ENCODE measurements at regions not wholly inside any gene's neighbourhood (a gene's known extent, or its start where the extent isn't known, plus 50 kb on each side); places are given as distances from the start of the nearest gene placed in this dataset.
"Not testable (repeated sequence)": the region's sequence is repeated elsewhere in the genome, so short reads cannot be mapped to it uniquely, and the experiment has no call there.

DNA sequence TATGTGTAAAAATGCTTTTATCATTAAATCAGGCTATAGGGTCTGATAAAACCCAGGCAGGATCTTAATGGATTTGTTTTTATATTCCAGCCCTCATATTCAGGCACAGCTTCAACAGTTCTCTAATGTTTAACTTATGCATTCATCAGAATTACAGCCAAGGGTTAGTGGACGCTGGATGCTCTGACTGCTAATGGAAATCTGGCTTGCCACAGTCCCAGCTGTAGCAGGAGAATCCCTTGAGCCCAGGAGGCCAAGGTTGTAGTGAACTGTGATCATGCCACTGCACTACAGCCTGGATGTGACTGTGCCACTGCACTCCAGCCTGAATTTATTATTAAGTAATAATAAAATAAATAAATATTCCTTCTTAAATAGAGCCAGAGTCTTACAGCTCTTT is 98.0 kb downstream of the SLC25A46 start:
- intact Hi-C loops (cut with micrococcal nuclease) = no loop called here
- H3K27me3 ChIP-seq (ENCODE audit: control insufficient read depth in 2 of 2, insufficient read depth in 2 of 2, low read length in 2 of 2) = no peaks in the 10 kb centered on the region
- H3K4me1 Mint-ChIP-seq = no peaks in the 10 kb centered on the region
- no peaks in the 10 kb centered on the region for H3K36me3 Mint-ChIP-seq
- H3K4me2 ChIP-seq (replicated peaks; ENCODE audit: extremely low read depth, low read length, poor library complexity, severe bottlenecking) = no peak overlapping the region
- no peak overlapping the region for H3K4me3 Mint-ChIP-seq
- TF ChIP-seq, protein P1, sequence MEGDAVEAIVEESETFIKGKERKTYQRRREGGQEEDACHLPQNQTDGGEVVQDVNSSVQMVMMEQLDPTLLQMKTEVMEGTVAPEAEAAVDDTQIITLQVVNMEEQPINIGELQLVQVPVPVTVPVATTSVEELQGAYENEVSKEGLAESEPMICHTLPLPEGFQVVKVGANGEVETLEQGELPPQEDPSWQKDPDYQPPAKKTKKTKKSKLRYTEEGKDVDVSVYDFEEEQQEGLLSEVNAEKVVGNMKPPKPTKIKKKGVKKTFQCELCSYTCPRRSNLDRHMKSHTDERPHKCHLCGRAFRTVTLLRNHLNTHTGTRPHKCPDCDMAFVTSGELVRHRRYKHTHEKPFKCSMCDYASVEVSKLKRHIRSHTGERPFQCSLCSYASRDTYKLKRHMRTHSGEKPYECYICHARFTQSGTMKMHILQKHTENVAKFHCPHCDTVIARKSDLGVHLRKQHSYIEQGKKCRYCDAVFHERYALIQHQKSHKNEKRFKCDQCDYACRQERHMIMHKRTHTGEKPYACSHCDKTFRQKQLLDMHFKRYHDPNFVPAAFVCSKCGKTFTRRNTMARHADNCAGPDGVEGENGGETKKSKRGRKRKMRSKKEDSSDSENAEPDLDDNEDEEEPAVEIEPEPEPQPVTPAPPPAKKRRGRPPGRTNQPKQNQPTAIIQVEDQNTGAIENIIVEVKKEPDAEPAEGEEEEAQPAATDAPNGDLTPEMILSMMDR (IDR thresholded peaks at IDR 0.05) = no peak
- DNase-seq = no peak
- H2AFZ ChIP-seq (ENCODE audit: insufficient read depth, low read depth, low read length, poor library complexity, severe bottlenecking) = no peak overlapping the region
- peaks cover 13 to 15% of the 10 kb centered on the region in 2 donors for H3K9me3 ChIP-seq (replicated peaks in 1 of 2; ENCODE audit: control insufficient read depth in 1 of 2, insufficient read depth in 1 of 2, low read length in 2 of 2)
- no peaks in the 10 kb centered on the region for H3K36me3 ChIP-seq (replicated peaks in 1 of 2; ENCODE audit: control insufficient read depth in 1 of 2, insufficient read depth in 2 of 2, low read length in 2 of 2)
- no peak overlapping the region for H3K9ac ChIP-seq (ENCODE audit: insufficient read depth, low read length, poor library complexity, severe bottlenecking)
- H3K27me3 Mint-ChIP-seq (ENCODE audit: low read depth in 3 of 3) = no peaks in the 10 kb centered on the region
- H3K9me3 Mint-ChIP-seq = peaks cover 2 to 7% (median 4%) of the 10 kb centered on the region in 7 donors
- H3K4me3 ChIP-seq (replicated peaks in 1 of 3; ENCODE audit: low read depth in 2 of 3, low read length in 3 of 3) = no peak overlapping the region
- no peak overlapping the region for H3K27ac ChIP-seq (ENCODE audit: low read depth in 1 of 2, low read length in 2 of 2)
- H3K27ac Mint-ChIP-seq = no peak overlapping the region
- WGBS (ENCODE audit: insufficient coverage) = 75% methylated on average over 1 of the region's 1 CpG
- no peaks in the 10 kb centered on the region for H3K79me2 ChIP-seq (ENCODE audit: insufficient read depth, low read length)
- no peaks in the 10 kb centered on the region for H3K4me1 ChIP-seq (ENCODE audit: control insufficient read depth in 1 of 2, insufficient read depth in 2 of 2, low read length in 2 of 2)
- H4K20me1 ChIP-seq (ENCODE audit: insufficient read depth, low read length) = no peaks in the 10 kb centered on the region

DNA sequence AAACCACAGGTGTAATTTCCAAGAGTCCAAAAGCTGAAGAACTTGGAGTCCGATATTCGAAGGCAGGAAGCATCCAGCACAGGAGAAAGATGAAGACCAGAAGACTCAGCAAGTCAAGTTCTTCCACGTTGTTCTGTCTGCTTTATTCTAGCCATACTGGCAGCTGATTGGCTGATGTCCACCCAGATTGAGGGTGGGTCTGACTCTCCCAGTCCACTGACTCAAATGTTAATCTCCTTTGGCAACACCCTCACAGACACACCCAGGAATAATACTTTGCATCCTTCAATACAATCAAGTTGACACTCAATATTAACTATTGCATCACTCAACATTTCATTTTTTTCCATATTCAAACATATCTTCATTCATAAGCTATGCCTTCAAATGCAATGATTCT is 99.5 kb downstream of the SLC25A46 start:
- WGBS (ENCODE audit: insufficient coverage) = 68% methylated on average over 3 of the region's 3 CpGs
- H3K27ac ChIP-seq (ENCODE audit: low read depth in 1 of 2, low read length in 2 of 2); H3K9ac ChIP-seq (ENCODE audit: insufficient read depth, low read length, poor library complexity, severe bottlenecking); H3K27ac Mint-ChIP-seq; H3K4me1 Mint-ChIP-seq; H3K79me2 ChIP-seq (ENCODE audit: insufficient read depth, low read length); H3K4me2 ChIP-seq (replicated peaks; ENCODE audit: extremely low read depth, low read length, poor library complexity, severe bottlenecking); H3K4me3 ChIP-seq (replicated peaks in 1 of 3; ENCODE audit: low read depth in 2 of 3, low read length in 3 of 3); H3K9me3 Mint-ChIP-seq; H3K27me3 Mint-ChIP-seq (ENCODE audit: low read depth in 3 of 3); H3K27me3 ChIP-seq (ENCODE audit: control insufficient read depth in 2 of 2, insufficient read depth in 2 of 2, low read length in 2 of 2); H4K20me1 ChIP-seq (ENCODE audit: insufficient read depth, low read length); H3K36me3 Mint-ChIP-seq; intact Hi-C loops (cut with micrococcal nuclease); H3K36me3 ChIP-seq (replicated peaks in 1 of 2; ENCODE audit: control insufficient read depth in 1 of 2, insufficient read depth in 2 of 2, low read length in 2 of 2); H3K4me1 ChIP-seq (ENCODE audit: control insufficient read depth in 1 of 2, insufficient read depth in 2 of 2, low read length in 2 of 2); DNase-seq; H2AFZ ChIP-seq (ENCODE audit: insufficient read depth, low read depth, low read length, poor library complexity, severe bottlenecking); H3K4me3 Mint-ChIP-seq: not testable (repeated sequence)
- H3K9me3 ChIP-seq (replicated peaks in 1 of 2; ENCODE audit: control insufficient read depth in 1 of 2, insufficient read depth in 1 of 2, low read length in 2 of 2) = peaks cover 10 to 11% of the 10 kb centered on the region in 2 donors

All from CD14-positive monocyte (primary cell).